Natural killer cell (primary cell): ENCODE measurements at regions not wholly inside any gene's neighbourhood (a gene's known extent, or its start where the extent isn't known, plus 50 kb on each side); places are given as distances from the start of the nearest gene placed in this dataset.

Source experiments
- ATAC-seq, 3 donors: fragments of 150-1000 bp in 2 of 3; fragments of 200-7000 bp in 1 of 3; cut with Tn5 transposase; 1 replicate in 1 of 3; 2 replicates in 2 of 3; pipeline ENCODE4 v1.10.0; 2021; ENCODE audit warnings: mild to moderate bottlenecking in 2 of 3, moderate library complexity in 2 of 3
- DNase-seq, 2 donors: peaks; one replicate each; pipeline versions ENCODE4 v3.0.0 to v3.0.0-alpha.2; 2013 to 2021; ENCODE audit warnings: mixed read lengths in 1 of 2
- H3K27ac ChIP-seq: one replicate; pipeline ENCODE4 v1.5.1; 2013; ENCODE audit warnings: mild to moderate bottlenecking, low read length
- H3K27me3 ChIP-seq: one replicate; pipeline ENCODE4 v1.6.1; 2013; ENCODE audit warnings: low read length; ENCODE audit not compliant: control insufficient read depth, insufficient read depth
- H3K36me3 ChIP-seq: one replicate; pipeline ENCODE4 v1.6.1; 2013; ENCODE audit warnings: low read length; ENCODE audit not compliant: control insufficient read depth, insufficient read depth
- H3K4me1 ChIP-seq: one replicate; pipeline ENCODE4 v1.6.1; 2013; ENCODE audit warnings: low read length; ENCODE audit not compliant: control insufficient read depth, insufficient read depth
- H3K4me3 ChIP-seq: one replicate; pipeline ENCODE4 v1.5.1; 2013; ENCODE audit warnings: low read length
- H3K9me3 ChIP-seq: one replicate; pipeline ENCODE4 v1.6.1; 2013; ENCODE audit warnings: low read length; ENCODE audit not compliant: control insufficient read depth, insufficient read depth
- H3K27ac Mint-ChIP-seq, 2 donors: one replicate each; pipeline ENCODE4 v1.8.0; 2022; ENCODE audit warnings: mild to moderate bottlenecking in 2 of 2, mixed read lengths in 2 of 2, moderate library complexity in 1 of 2
- H3K27me3 Mint-ChIP-seq, 2 donors: one replicate each; pipeline ENCODE4 v1.8.0; 2022; ENCODE audit warnings: low read depth in 2 of 2, mixed read lengths in 2 of 2
- H3K36me3 Mint-ChIP-seq: one replicate; pipeline ENCODE4 v1.8.0; 2022; ENCODE audit warnings: mixed read lengths
- H3K4me1 Mint-ChIP-seq, 2 donors: one replicate each; pipeline ENCODE4 v1.8.0; 2022; ENCODE audit warnings: mixed read lengths in 2 of 2
- H3K4me3 Mint-ChIP-seq: one replicate; pipeline ENCODE4 v1.8.0; 2022; ENCODE audit warnings: mild to moderate bottlenecking, moderate library complexity, mixed read lengths
- H3K9me3 Mint-ChIP-seq, 2 donors: one replicate each; pipeline ENCODE4 v1.8.0; 2022; ENCODE audit warnings: mixed read lengths in 2 of 2
- CTCF ChIP-seq: fragments of 200-600 bp; IDR thresholded peaks from one replicate; pipeline ENCODE4 v1.8.0; 2022; ENCODE audit warnings: antibody characterized with exemption
- WGBS: methylation state at CpG from one replicate; pipeline ENCODE4 v1.1.7; 2013; ENCODE audit warnings: missing lambda C conversion rate; ENCODE audit not compliant: insufficient coverage; 5-methylcytosine and 5-hydroxymethylcytosine counted together
- intact Hi-C: fragments of 100-400 bp; cut with micrococcal nuclease; formaldehyde crosslinking; loops from one replicate; pipeline ENCODE4 v1.14.2; 2022

- no peak overlapping the region for H3K4me3 ChIP-seq
- WGBS: 80% methylated on average over 7 of the region's 7 CpGs
- DNase-seq (no peak), ATAC-seq (no peak)
- intact Hi-C loops: no loop called here
- Mint-ChIP-seq H3K27ac (no peak overlapping the region), H3K9me3 (no peaks in the 10 kb centered on the region), H3K36me3 (no peaks in the 10 kb centered on the region), H3K4me1 (no peaks in the 10 kb centered on the region), H3K27me3 (peaks cover 8 to 22% of the 10 kb centered on the region in 2 donors), H3K4me3 (no peak overlapping the region)
- no peaks in the 10 kb centered on the region for H3K36me3 ChIP-seq
- no peaks in the 10 kb centered on the region for H3K9me3 ChIP-seq
- H3K4me1 ChIP-seq: no peaks in the 10 kb centered on the region
- H3K27ac ChIP-seq: no peak overlapping the region
- H3K27me3 ChIP-seq: no peaks in the 10 kb centered on the region
- no peak for TF ChIP-seq CTCF
Measured at GRCh38 chr9:85136987-85137386, 467.5 kb downstream of the NTRK2 start.

DNA sequence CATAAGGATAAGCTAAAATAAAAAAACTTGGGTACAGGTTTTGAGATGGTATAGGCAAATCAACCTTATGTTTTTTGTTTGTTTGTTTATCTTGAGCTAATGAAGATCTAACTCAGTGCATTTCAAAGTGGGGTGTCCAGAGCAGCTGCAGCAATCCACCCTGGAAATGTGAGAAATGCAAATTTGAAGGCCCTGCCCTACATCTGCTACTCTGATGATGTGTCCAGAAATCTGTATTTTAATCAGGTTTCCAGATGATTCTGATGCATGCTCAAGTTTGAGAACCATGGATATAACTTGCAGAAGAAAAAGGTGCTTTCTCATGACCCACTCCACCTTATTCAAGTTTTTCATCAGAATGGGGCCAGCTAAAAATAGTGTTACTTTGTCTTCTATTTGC lies 467.0 kb downstream of the NTRK2 start:
- H3K4me1 Mint-ChIP-seq: no peaks in the 10 kb centered on the region
- no peaks in the 10 kb centered on the region for H3K9me3 ChIP-seq
- ATAC-seq: no peak
- no peaks in the 10 kb centered on the region for H3K9me3 Mint-ChIP-seq
- H3K4me3 Mint-ChIP-seq: no peak overlapping the region
- H3K36me3 ChIP-seq: no peaks in the 10 kb centered on the region
- no peaks in the 10 kb centered on the region for H3K27me3 ChIP-seq
- DNase-seq: no peak
- H3K36me3 Mint-ChIP-seq: no peaks in the 10 kb centered on the region
- H3K4me3 ChIP-seq: no peak overlapping the region
- no peak for TF ChIP-seq CTCF
- intact Hi-C loops: no loop called here
- H3K27ac ChIP-seq: no peak overlapping the region
- H3K27me3 Mint-ChIP-seq: peaks cover 8 to 27% of the 10 kb centered on the region in 2 donors
- H3K27ac Mint-ChIP-seq: no peak overlapping the region
- no peaks in the 10 kb centered on the region for H3K4me1 ChIP-seq

DNA sequence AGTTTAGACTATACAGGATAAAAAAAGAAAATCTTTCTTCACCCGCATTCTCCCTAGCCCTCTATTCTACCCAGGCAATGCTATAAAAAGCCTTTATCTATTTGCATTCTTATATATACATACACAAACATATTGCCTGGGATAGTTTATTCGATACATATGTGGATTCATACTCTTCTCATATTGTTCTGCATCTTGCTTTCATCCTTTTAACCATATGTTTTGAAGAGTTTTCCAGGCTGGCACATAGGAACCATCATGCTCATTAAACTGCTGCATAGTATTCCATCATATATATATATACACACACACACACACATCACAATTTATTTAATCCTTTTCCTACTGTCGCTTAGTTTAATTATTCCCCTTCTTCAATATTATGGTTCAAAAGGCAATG lies 461.2 kb downstream of the NTRK2 start:
- DNase-seq: no peak
- intact Hi-C loops: no loop called here
- Mint-ChIP-seq H3K27me3 (peaks cover 10 to 19% of the 10 kb centered on the region in 2 donors), H3K27ac (no peak overlapping the region), H3K4me3 (no peak overlapping the region), H3K36me3 (no peaks in the 10 kb centered on the region), H3K9me3 (no peaks in the 10 kb centered on the region), H3K4me1 (no peaks in the 10 kb centered on the region)
- Histone ChIP-seq H3K27ac (no peak overlapping the region), H3K36me3 (no peaks in the 10 kb centered on the region), H3K27me3 (no peaks in the 10 kb centered on the region), H3K4me3 (no peak overlapping the region), H3K4me1 (no peaks in the 10 kb centered on the region), H3K9me3 (no peaks in the 10 kb centered on the region)
- TF ChIP-seq CTCF: no peak
- 100% methylated on average over 2 of the region's 3 CpGs for WGBS
- ATAC-seq: no peak

DNA sequence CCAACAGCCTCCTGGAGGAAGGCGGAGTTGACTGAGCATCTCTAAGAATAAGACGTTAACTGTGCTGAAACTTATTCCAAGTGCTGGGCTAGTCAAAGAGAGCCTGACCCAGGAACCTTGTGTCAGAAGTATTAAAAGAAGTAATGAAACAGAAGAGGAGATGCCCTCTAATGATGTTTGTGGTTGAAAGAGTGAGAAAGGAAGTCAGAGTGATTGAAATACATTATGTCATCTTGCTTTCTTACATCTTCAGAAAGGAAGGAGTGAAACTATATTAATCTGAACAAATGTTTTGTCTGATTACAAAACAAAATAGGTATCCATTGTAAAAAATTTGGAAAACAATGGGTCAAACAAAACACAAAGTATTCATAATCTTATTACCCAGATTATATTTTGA lies 460.7 kb downstream of the NTRK2 start:
- no peaks in the 10 kb centered on the region for H3K9me3 Mint-ChIP-seq
- Histone ChIP-seq H3K4me1 (no peaks in the 10 kb centered on the region), H3K9me3 (no peaks in the 10 kb centered on the region), H3K4me3 (no peak overlapping the region), H3K36me3 (no peaks in the 10 kb centered on the region), H3K27me3 (no peaks in the 10 kb centered on the region), H3K27ac (no peak overlapping the region)
- H3K4me1 Mint-ChIP-seq: no peaks in the 10 kb centered on the region
- ATAC-seq (no peak), DNase-seq (no peak)
- H3K36me3 Mint-ChIP-seq: no peaks in the 10 kb centered on the region
- peaks cover 12 to 19% of the 10 kb centered on the region in 2 donors for H3K27me3 Mint-ChIP-seq
- WGBS: 91% methylated on average over 2 of the region's 2 CpGs
- H3K4me3 Mint-ChIP-seq: no peak overlapping the region
- intact Hi-C loops: no loop called here
- no peak for TF ChIP-seq CTCF
- no peak overlapping the region for H3K27ac Mint-ChIP-seq
